HepG2 (cell line): ENCODE measurements at regions not wholly inside any gene's neighbourhood (a gene's known extent, or its start where the extent isn't known, plus 50 kb on each side); places are given as distances from the start of the nearest gene placed in this dataset.
A peak's percentile ranks its signal among the peaks of the same experiment; 100 is the strongest.

Experiments used
- ATAC-seq: fragments of 200-7000 bp; cut with Tn5 transposase; 3 replicates; pipeline ENCODE4 v1.9.1; 2020; ENCODE audit warnings: mild to moderate bottlenecking, moderate library complexity
- BruUV-seq: library from RNA; stranded (reverse); fragments of 400-500 nt; replicated peaks from 2 replicates; lab custom pipeline; 2021; lab: Mats Ljungman, UMichigan
- CTCF ChIA-PET: fragments of 300-600 bp; formaldehyde crosslinking; extraction: SDS; loops from one replicate; lab custom pipeline; 2021; ENCODE audit warnings: low total read pairs, inconsistent platforms, low intra/inter-chr PET ratio; lab: Yijun Ruan, JAX
- POLR2A ChIA-PET: fragments of 350-600 bp; sonication (Branson Sonifier 250); formaldehyde crosslinking; loops from one replicate; lab custom pipeline; 2020; ENCODE audit warnings: antibody characterized with exemption, inconsistent platforms; lab: Yijun Ruan, JAX
- DNase-seq: peaks from one replicate; pipeline ENCODE4 v3.0.0-alpha.2; 2015; ENCODE audit warnings: low spot score
- FAIRE-seq: peaks from 3 replicates; lab custom pipeline; 2011; peaks lifted over from hg19 to GRCh38; lab: Jason Lieb, UNC
- H2AFZ ChIP-seq: one replicate; pipeline ENCODE4 v1.6.1; 2011; ENCODE audit warnings: low read length, inconsistent platforms
- H3K27ac ChIP-seq: fragments of 300-600 bp; 3 replicates; pipeline ENCODE4 v1.8.0; 2011; ENCODE audit warnings: mixed run types, mild to moderate bottlenecking, mixed read lengths, low read length, inconsistent platforms; ENCODE audit not compliant: insufficient read depth; ENCODE audit errors: extremely low read length
- H3K27me3 ChIP-seq, 2 experiments: fragments of 200-600 bp in 1 of 2; 2 replicates in 1 of 2; 3 replicates in 1 of 2; pipeline versions ENCODE4 v1.6.0 to v1.8.0; 2011; ENCODE audit warnings: low read length in 2 of 2, mild to moderate bottlenecking in 2 of 2, moderate library complexity in 2 of 2, inconsistent platforms in 1 of 2; ENCODE audit not compliant: insufficient read depth in 2 of 2, control insufficient read depth in 1 of 2
- H3K36me3 ChIP-seq, 2 experiments: fragments of 200-600 bp in 1 of 2; replicated peaks in 1 of 2; 2 replicates in 1 of 2; 3 replicates in 1 of 2; pipeline versions ENCODE4 v1.5.1 to v1.8.0; 2011; ENCODE audit warnings: low read length in 2 of 2, inconsistent platforms in 1 of 2; ENCODE audit not compliant: insufficient read depth in 2 of 2, control insufficient read depth in 1 of 2
- H3K4me1 ChIP-seq: 2 replicates; pipeline ENCODE4 v1.5.1; 2012; ENCODE audit warnings: low read length, inconsistent platforms; ENCODE audit not compliant: insufficient read depth
- H3K4me2 ChIP-seq: 2 replicates; pipeline ENCODE4 v1.6.0; 2011; ENCODE audit warnings: low read depth, low read length, inconsistent platforms
- H3K4me3 ChIP-seq, 3 experiments: fragments of 200-600 bp in 1 of 3; sonication (generic), shearing (Covaris generic) in 1 of 3; replicated peaks in 1 of 3; 2 replicates each; pipeline ENCODE4 v1.5.1; 2011 to 2016; ENCODE audit warnings: low read length in 3 of 3, inconsistent platforms in 2 of 3, low read depth in 2 of 3, mild to moderate bottlenecking in 2 of 3, control low read depth in 1 of 3, mixed read lengths in 1 of 3; ENCODE audit not compliant: insufficient read depth in 1 of 3
- H3K79me2 ChIP-seq: one replicate; pipeline ENCODE4 v1.6.1; 2011; ENCODE audit warnings: low read length, inconsistent platforms; ENCODE audit not compliant: insufficient read depth
- H3K9ac ChIP-seq: 2 replicates; pipeline ENCODE4 v1.6.0; 2011; ENCODE audit warnings: mild to moderate bottlenecking, low read depth, low read length, inconsistent platforms; ENCODE audit not compliant: insufficient read depth
- H3K9me3 ChIP-seq: 2 replicates; pipeline ENCODE4 v1.5.1; 2012; ENCODE audit warnings: mild to moderate bottlenecking, low read length
- H4K20me1 ChIP-seq: 2 replicates; pipeline ENCODE4 v1.6.0; 2011; ENCODE audit warnings: inconsistent platforms, mild to moderate bottlenecking, low read length, moderate library complexity; ENCODE audit not compliant: insufficient read depth
- ARID2 ChIP-seq: sonication (generic); formaldehyde crosslinking; IDR thresholded peaks from 2 replicates; pipeline ENCODE4 v1.8.1; 2022; ENCODE audit warnings: mild to moderate bottlenecking, missing genetic modification reagents, borderline replicate concordance
- CREB1 ChIP-seq, 2 experiments: fragments of 450-650 bp in 1 of 2; IDR thresholded peaks; 2 replicates each; pipeline ENCODE4 v1.6.1; 2016 to 2017; ENCODE audit warnings: control low read depth in 1 of 2, mild to moderate bottlenecking in 1 of 2, missing compliant biosample characterization in 1 of 2, missing genetic modification characterization in 1 of 2
- FOSL2 ChIP-seq: sonication (generic); formaldehyde crosslinking; IDR thresholded peaks from 2 replicates; pipeline ENCODE4 v1.4.0; 2020; ENCODE audit warnings: missing genetic modification reagents
- NR1H2 ChIP-seq: sonication (generic); formaldehyde crosslinking; IDR thresholded peaks from 2 replicates; pipeline ENCODE4 v1.8.1; 2022; ENCODE audit warnings: low read depth, missing genetic modification reagents, borderline replicate concordance
- POLR2AphosphoS2 ChIP-seq: IDR thresholded peaks from 2 replicates; pipeline ENCODE4 v1.6.1; 2011; ENCODE audit warnings: low read depth, low read length, improper control_type of control experiment
- SIX4 ChIP-seq: sonication (generic); formaldehyde crosslinking; IDR thresholded peaks from 2 replicates; pipeline ENCODE4 v1.4.0; 2020; ENCODE audit warnings: missing genetic modification reagents
- ZNF329 ChIP-seq: sonication (generic); formaldehyde crosslinking; IDR thresholded peaks from 2 replicates; pipeline ENCODE4 v1.9.0; 2021; ENCODE audit warnings: low read depth, mild to moderate bottlenecking, missing genetic modification reagents
- WGBS: methylation state at CpG from one replicate; pipeline ENCODE4 v1.1.6; 2017; ENCODE audit warnings: low lambda C conversion rate; 5-methylcytosine and 5-hydroxymethylcytosine counted together
- in situ Hi-C: cut with HindIII; loops from 2 replicates; pipeline ENCODE4 v1.10.0; 2017; ENCODE audit warnings: low pct_unique_long_range_greater_than_20kb; ENCODE audit not compliant: extremely low pct_ligation_motif_present
- intact Hi-C: fragments of 100-400 bp; cut with micrococcal nuclease; formaldehyde crosslinking; loops from one replicate; pipeline ENCODE4 v1.10.0; 2022; ENCODE audit not compliant: unreplicated experiment
- TF ChIP-seq, protein P1 (sequence below): sonication (generic); formaldehyde crosslinking; IDR thresholded peaks from one replicate; pipeline ENCODE4 v1.5.1; 2020; ENCODE audit warnings: mild to moderate bottlenecking, missing genetic modification reagents; ENCODE audit errors: not compliant biosample characterization

DNA sequence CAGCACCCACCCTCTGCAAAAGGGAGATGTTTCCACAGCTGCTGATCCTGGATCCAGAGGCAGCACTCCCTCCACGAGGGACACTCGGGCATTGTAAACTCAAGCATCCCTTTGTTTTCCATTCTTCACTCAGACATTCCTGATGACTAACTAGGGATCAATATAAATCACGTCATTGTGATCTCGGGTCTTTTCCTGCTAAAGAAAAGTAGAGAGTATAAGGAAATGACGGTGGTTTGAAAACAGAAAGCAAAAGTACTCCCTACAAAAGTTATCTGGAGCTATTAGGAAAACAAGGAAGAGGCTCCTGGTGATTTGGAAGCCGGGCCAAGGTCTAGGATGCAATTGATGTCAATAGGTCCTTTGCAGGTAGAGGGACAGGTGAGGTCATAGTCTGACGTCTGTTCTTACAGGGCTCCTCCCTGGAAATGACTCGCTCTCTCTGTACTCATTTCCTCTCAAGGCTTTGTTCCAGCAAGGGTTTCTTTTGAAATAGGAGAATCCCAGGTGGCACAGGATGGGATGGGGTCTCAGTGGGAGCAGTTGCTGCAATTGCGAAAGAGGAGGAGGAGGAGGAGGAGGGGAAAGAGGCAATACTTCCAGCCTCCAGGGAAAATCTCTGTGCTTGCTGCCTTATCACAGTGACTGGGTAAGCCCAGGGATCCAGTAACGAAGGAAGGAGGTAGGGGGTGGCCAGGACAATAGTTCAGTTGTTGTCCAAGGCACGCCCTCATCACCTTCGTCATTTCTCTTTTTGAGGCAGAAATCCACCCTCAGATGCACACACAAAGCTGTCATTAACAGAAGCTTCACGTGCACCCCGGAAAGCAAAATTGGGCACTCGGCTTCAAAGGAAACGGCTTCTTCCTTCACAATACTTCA lies 222.8 kb downstream of the LY86 start (continued):
- TF ChIP-seq NR1H2 (CRISPR knock-in tag): no peak
- peak; percentile 78 for TF ChIP-seq CREB1 (IDR thresholded peaks at IDR 0.05)
- peak; percentile 65; the same call in 1 of the 2 replicates for TF ChIP-seq CREB1 (CRISPR knock-in tag; IDR thresholded peaks at IDR 0.05)
- TF ChIP-seq ARID2 (CRISPR knock-in tag): no peak
- 0 out of 2 replicates have a peak, but pooled peaks have one; percentile 16 for TF ChIP-seq SIX4
- no peak for TF ChIP-seq ZNF329 (CRISPR knock-in tag)
- peak; percentile 53; the same call in 1 of the 2 replicates for TF ChIP-seq FOSL2 (CRISPR knock-in tag)

DNA sequence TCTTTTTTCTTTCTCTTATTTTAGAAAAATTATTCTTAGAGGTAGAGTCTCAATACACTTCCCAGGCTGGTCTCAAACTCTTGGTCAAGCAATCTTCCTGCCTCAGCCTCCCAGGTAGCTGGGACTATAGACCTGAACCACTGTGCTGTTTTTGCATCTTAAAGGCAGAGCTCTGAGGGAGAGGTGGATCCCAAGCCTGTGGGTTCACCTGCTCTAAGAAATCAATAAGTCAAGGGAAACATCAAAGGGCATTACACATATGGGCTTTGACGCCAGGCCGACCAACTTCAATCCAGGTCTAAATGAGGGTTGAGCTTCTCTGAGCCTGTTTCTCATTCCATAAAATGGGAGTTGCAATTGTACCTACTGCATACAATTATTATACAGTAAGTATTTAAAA lies 223.9 kb downstream of the LY86 start:
- intact Hi-C loops: no loop called here
- H3K4me3 ChIP-seq: no peak overlapping the region
- H3K9ac ChIP-seq: no peak overlapping the region
- in situ Hi-C loops: no loop called here
- 93% methylated on average over 2 of the region's 2 CpGs for WGBS
- FAIRE-seq: no peak
- no peak overlapping the region for H3K27ac ChIP-seq
- no peaks in the 10 kb centered on the region for H3K9me3 ChIP-seq
- no peak for DNase-seq
- ATAC-seq: no peak
- H3K4me1 ChIP-seq: peaks cover 25% of the 10 kb centered on the region
- H2AFZ ChIP-seq: no peak overlapping the region
- peaks cover 1 to 6% of the 10 kb centered on the region in 2 experiments; a peak in 3 of 5 replicates for H3K27me3 ChIP-seq
- CTCF ChIA-PET: no interaction called here
- H3K4me2 ChIP-seq: no peak overlapping the region
- POLR2A ChIA-PET: no interaction called here
- H4K20me1 ChIP-seq: no peaks in the 10 kb centered on the region
- H3K79me2 ChIP-seq: no peaks in the 10 kb centered on the region
- BruUV-seq: no TSS peak
- H3K36me3 ChIP-seq: no peaks in the 10 kb centered on the region
- TF ChIP-seq, protein P1, sequence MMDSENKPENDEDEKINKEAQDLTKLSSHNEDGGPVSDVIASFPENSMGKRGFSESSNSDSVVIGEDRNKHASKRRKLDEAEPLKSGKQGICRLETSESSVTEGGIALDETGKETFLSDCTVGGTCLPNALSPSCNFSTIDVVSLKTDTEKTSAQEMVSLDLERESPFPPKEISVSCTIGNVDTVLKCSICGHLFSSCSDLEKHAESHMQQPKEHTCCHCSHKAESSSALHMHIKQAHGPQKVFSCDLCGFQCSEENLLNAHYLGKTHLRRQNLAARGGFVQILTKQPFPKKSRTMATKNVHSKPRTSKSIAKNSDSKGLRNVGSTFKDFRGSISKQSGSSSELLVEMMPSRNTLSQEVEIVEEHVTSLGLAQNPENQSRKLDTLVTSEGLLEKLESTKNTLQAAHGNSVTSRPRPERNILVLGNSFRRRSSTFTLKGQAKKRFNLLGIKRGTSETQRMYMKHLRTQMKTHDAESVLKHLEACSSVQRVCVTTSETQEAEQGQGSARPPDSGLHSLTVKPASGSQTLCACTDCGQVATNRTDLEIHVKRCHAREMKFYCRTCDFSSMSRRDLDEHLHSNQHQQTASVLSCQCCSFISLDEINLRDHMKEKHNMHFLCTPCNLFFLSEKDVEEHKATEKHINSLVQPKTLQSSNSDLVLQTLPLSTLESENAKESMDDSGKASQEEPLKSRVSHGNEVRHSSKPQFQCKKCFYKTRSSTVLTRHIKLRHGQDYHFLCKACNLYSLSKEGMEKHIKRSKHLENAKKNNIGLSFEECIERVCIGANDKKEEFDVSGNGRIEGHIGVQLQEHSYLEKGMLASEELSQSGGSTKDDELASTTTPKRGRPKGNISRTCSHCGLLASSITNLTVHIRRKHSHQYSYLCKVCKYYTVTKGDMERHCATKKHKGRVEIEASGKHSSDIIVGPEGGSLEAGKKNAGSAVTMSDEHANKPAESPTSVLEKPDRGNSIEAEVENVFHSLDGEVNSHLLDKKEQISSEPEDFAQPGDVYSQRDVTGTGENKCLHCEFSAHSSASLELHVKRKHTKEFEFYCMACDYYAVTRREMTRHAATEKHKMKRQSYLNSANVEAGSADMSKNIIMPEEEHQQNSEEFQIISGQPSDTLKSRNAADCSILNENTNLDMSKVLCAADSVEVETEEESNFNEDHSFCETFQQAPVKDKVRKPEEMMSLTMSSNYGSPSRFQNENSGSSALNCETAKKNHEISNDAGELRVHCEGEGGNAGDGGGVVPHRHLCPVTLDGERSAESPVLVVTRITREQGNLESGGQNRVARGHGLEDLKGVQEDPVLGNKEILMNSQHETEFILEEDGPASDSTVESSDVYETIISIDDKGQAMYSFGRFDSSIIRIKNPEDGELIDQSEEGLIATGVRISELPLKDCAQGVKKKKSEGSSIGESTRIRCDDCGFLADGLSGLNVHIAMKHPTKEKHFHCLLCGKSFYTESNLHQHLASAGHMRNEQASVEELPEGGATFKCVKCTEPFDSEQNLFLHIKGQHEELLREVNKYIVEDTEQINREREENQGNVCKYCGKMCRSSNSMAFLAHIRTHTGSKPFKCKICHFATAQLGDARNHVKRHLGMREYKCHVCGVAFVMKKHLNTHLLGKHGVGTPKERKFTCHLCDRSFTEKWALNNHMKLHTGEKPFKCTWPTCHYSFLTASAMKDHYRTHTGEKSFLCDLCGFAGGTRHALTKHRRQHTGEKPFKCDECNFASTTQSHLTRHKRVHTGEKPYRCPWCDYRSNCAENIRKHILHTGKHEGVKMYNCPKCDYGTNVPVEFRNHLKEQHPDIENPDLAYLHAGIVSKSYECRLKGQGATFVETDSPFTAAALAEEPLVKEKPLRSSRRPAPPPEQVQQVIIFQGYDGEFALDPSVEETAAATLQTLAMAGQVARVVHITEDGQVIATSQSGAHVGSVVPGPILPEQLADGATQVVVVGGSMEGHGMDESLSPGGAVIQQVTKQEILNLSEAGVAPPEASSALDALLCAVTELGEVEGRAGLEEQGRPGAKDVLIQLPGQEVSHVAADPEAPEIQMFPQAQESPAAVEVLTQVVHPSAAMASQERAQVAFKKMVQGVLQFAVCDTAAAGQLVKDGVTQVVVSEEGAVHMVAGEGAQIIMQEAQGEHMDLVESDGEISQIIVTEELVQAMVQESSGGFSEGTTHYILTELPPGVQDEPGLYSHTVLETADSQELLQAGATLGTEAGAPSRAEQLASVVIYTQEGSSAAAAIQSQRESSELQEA: no peak
- no peak for TF ChIP-seq POLR2AphosphoS2
